Iris pigment epithelial cell (primary cell): ENCODE measurements at regions not wholly inside any gene's neighbourhood (a gene's known extent, or its start where the extent isn't known, plus 50 kb on each side); places are given as distances from the start of the nearest gene placed in this dataset.
"Not testable (repeated sequence)": the region's sequence is repeated elsewhere in the genome, so short reads cannot be mapped to it uniquely, and the experiment has no call there.

Experiments used
- DNase-seq: peaks from one replicate; pipeline ENCODE4 v3.0.0-alpha.2; 2011; ENCODE audit warnings: low read depth

GRCh38 chr6:62889240-62889639, 322.0 kb upstream of the FKBP1C start:
- no peak for DNase-seq

- DNase-seq = peak; percentile 0
These were observed 320.1 kb upstream of the FKBP1C start for GRCh38 chr6:62891065-62891647.

- DNase-seq = no peak
These were observed 317.2 kb upstream of the FKBP1C start for GRCh38 chr6:62894114-62894513.

GRCh38 chr6:62903266-62903665, 308.0 kb upstream of the FKBP1C start:
- DNase-seq = no peak

- no peak for DNase-seq
These were observed 306.6 kb upstream of the FKBP1C start for GRCh38 chr6:62904687-62905086.

GRCh38 chr6:62914530-62914929, 296.7 kb upstream of the FKBP1C start:
- DNase-seq = no peak

- DNase-seq = no peak
These were observed 287.5 kb upstream of the FKBP1C start for GRCh38 chr6:62923728-62924127.

GRCh38 chr6:62940848-62941247, 270.4 kb upstream of the FKBP1C start:
- DNase-seq = no peak

GRCh38 chr6:62942000-62942399, 269.3 kb upstream of the FKBP1C start:
- DNase-seq = no peak

GRCh38 chr6:62968834-62969233, 242.4 kb upstream of the FKBP1C start:
- DNase-seq = no peak

GRCh38 chr6:62971976-62972658, 239.2 kb upstream of the FKBP1C start:
- no peak for DNase-seq

- no peak for DNase-seq
These were observed 236.8 kb upstream of the FKBP1C start for GRCh38 chr6:62974452-62974851.

GRCh38 chr6:62976566-62976965, 234.7 kb upstream of the FKBP1C start:
- DNase-seq = no peak

- no peak for DNase-seq
These were observed 232.3 kb upstream of the FKBP1C start for GRCh38 chr6:62978920-62979319.

GRCh38 chr6:62980093-62980492, 231.2 kb upstream of the FKBP1C start:
- no peak for DNase-seq

- DNase-seq = no peak
These were observed 230.5 kb upstream of the FKBP1C start for GRCh38 chr6:62980724-62981123.

- no peak for DNase-seq
These were observed 228.3 kb upstream of the FKBP1C start for GRCh38 chr6:62982951-62983350.

- DNase-seq = not testable (repeated sequence)
These were observed 219.6 kb upstream of the FKBP1C start for GRCh38 chr6:62991696-62992095.

- no peak for DNase-seq
These were observed 217.3 kb upstream of the FKBP1C start for GRCh38 chr6:62993951-62994350.

- no peak for DNase-seq
These were observed 213.2 kb upstream of the FKBP1C start for GRCh38 chr6:62998022-62998421.

- DNase-seq = not testable (repeated sequence)
These were observed 212.0 kb upstream of the FKBP1C start for GRCh38 chr6:62999242-62999641.

- peak; percentile 0 for DNase-seq
These were observed 211.5 kb upstream of the FKBP1C start for GRCh38 chr6:62999796-63000195.

- not testable (repeated sequence) for DNase-seq
These were observed 205.3 kb upstream of the FKBP1C start for GRCh38 chr6:63006018-63006417.

- not testable (repeated sequence) for DNase-seq
These were observed 200.3 kb upstream of the FKBP1C start for GRCh38 chr6:63010962-63011361.
